Stimulated activated CD8-positive, alpha-beta memory T cell treated with anti-CD3 and anti-CD28 coated beads, Interleukin-12 subunit alpha, Interleukin-12 subunit beta, amount 100 ng/mL, for 1 hour (primary cell): ENCODE measurements at regions not wholly inside any gene's neighbourhood (a gene's known extent, or its start where the extent isn't known, plus 50 kb on each side); places are given as distances from the start of the nearest gene placed in this dataset.

ENCODE experiments used
- DNase-seq: peaks from one replicate; pipeline ENCODE4 v3.0.0-alpha.2; 2020; ENCODE audit warnings: low read depth

- no peak for DNase-seq
Measured at GRCh38 chr2:13102397-13103063, 385.8 kb downstream of the TRIB2 start.

GRCh38 chr2:13103151-13103550 is 386.4 kb downstream of the TRIB2 start:
- DNase-seq = no peak

- no peak for DNase-seq
Measured at GRCh38 chr2:13103778-13104493, 387.2 kb downstream of the TRIB2 start.

GRCh38 chr2:13104723-13105122 is 388.0 kb downstream of the TRIB2 start:
- no peak for DNase-seq

GRCh38 chr2:13106302-13106701 is 389.6 kb downstream of the TRIB2 start:
- no peak for DNase-seq

- DNase-seq = no peak
Measured at GRCh38 chr2:13109516-13109915, 392.8 kb downstream of the TRIB2 start.

GRCh38 chr2:13110825-13111224 is 394.1 kb downstream of the TRIB2 start:
- no peak for DNase-seq

- no peak for DNase-seq
Measured at GRCh38 chr2:13113002-13113401, 396.3 kb downstream of the TRIB2 start.

- DNase-seq = no peak
Measured at GRCh38 chr2:13114391-13114790, 397.7 kb downstream of the TRIB2 start.

- DNase-seq = no peak
Measured at GRCh38 chr2:13115643-13116042, 398.9 kb downstream of the TRIB2 start.

GRCh38 chr2:13121096-13121495 is 404.4 kb downstream of the TRIB2 start:
- DNase-seq = no peak

GRCh38 chr2:13128139-13128538 is 411.4 kb downstream of the TRIB2 start:
- DNase-seq = no peak

- DNase-seq = no peak
Measured at GRCh38 chr2:13135369-13135768, 418.6 kb downstream of the TRIB2 start.

GRCh38 chr2:13135856-13136255 is 419.1 kb downstream of the TRIB2 start:
- DNase-seq = no peak

- DNase-seq = no peak
Measured at GRCh38 chr2:13137679-13138078, 420.9 kb downstream of the TRIB2 start.

GRCh38 chr2:13141315-13141714 is 424.6 kb downstream of the TRIB2 start:
- no peak for DNase-seq

GRCh38 chr2:13143451-13143850 is 426.7 kb downstream of the TRIB2 start:
- no peak for DNase-seq

- no peak for DNase-seq
Measured at GRCh38 chr2:13156916-13157315, 440.2 kb downstream of the TRIB2 start.

GRCh38 chr2:13158466-13158865 is 441.7 kb downstream of the TRIB2 start:
- no peak for DNase-seq

- DNase-seq = no peak
Measured at GRCh38 chr2:13180729-13181128, 464.0 kb downstream of the TRIB2 start.

- no peak for DNase-seq
Measured at GRCh38 chr2:13193075-13193474, 476.3 kb downstream of the TRIB2 start.

- DNase-seq = no peak
Measured at GRCh38 chr2:13193900-13194299, 477.2 kb downstream of the TRIB2 start.

- DNase-seq = no peak
Measured at GRCh38 chr2:13195270-13195669, 478.5 kb downstream of the TRIB2 start.

GRCh38 chr2:13197248-13197647 is 480.5 kb downstream of the TRIB2 start:
- no peak for DNase-seq
